Type B pancreatic cell (in vitro differentiated cells): ENCODE measurements at regions not wholly inside any gene's neighbourhood (a gene's known extent, or its start where the extent isn't known, plus 50 kb on each side); places are given as distances from the start of the nearest gene placed in this dataset.

ENCODE experiments used
- DNase-seq: peaks from one replicate; pipeline ENCODE4 v3.0.0; 2021; ENCODE audit warnings: mixed read lengths; ENCODE audit not compliant: unreplicated experiment; ENCODE audit errors: extremely low spot score
- H3K27ac Mint-ChIP-seq: 2 replicates; pipeline ENCODE4 v1.8.0; 2021; ENCODE audit warnings: mild to moderate bottlenecking, mixed read lengths
- H3K27me3 Mint-ChIP-seq: 2 replicates; pipeline ENCODE4 v1.8.0; 2021; ENCODE audit warnings: mixed read lengths
- H3K36me3 Mint-ChIP-seq: 2 replicates; pipeline ENCODE4 v1.8.0; 2021; ENCODE audit warnings: mixed read lengths
- H3K4me1 Mint-ChIP-seq: one replicate; pipeline ENCODE4 v1.8.0; 2021; ENCODE audit warnings: mixed read lengths; ENCODE audit not compliant: unreplicated experiment
- H3K4me3 Mint-ChIP-seq: 2 replicates; pipeline ENCODE4 v1.8.0; 2021; ENCODE audit warnings: mild to moderate bottlenecking, mixed read lengths
- H3K9me3 Mint-ChIP-seq: 2 replicates; pipeline ENCODE4 v1.8.0; 2021; ENCODE audit warnings: mixed read lengths
- CTCF ChIP-seq: fragments of 200-600 bp; sonication (generic); conservative IDR thresholded peaks from 2 replicates; pipeline ENCODE4 v1.5.0; 2021; ENCODE audit warnings: antibody characterized with exemption, mild to moderate bottlenecking

GRCh38 chr1:73803380-73803779 lies 394.6 kb downstream of the LRRIQ3 start:
- H3K27ac Mint-ChIP-seq: peak overlapping the region; percentile 61
- H3K36me3 Mint-ChIP-seq: no peaks in the 10 kb centered on the region
- DNase-seq: no peak
- peaks cover 25% of the 10 kb centered on the region for H3K4me1 Mint-ChIP-seq
- peaks cover 6% of the 10 kb centered on the region for H3K9me3 Mint-ChIP-seq
- peak overlapping the region; percentile 54 for H3K4me3 Mint-ChIP-seq
- no peak for TF ChIP-seq CTCF
- no peaks in the 10 kb centered on the region for H3K27me3 Mint-ChIP-seq

DNA sequence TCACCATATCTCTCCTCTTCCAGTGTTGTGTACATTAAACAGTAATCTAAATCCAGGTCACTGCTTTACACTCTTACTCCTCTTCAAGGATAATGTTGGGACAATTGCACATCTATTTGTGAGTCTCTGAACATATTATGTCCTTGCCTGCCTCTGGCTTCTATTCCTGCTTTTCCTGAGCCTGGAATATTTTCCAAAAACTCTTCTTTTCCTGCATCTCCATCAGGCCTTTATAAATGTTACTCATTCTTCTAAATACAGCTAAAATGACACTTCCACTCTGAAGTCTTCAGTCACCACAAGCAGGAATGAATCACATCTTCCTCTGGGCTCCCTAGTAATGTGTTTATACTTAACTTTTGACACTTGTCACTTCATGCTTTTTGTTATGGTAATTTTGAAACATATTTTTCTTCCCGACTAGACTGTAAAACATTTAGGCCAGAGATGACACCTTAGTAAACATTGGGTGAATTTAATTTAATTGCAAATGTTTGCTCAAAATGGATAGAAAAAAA lies 396.0 kb downstream of the LRRIQ3 start:
- H3K27ac Mint-ChIP-seq: no peak overlapping the region
- no peak for DNase-seq
- peaks cover 27% of the 10 kb centered on the region for H3K4me1 Mint-ChIP-seq
- peaks cover 8% of the 10 kb centered on the region for H3K9me3 Mint-ChIP-seq
- no peaks in the 10 kb centered on the region for H3K36me3 Mint-ChIP-seq
- H3K4me3 Mint-ChIP-seq: no peak overlapping the region
- no peaks in the 10 kb centered on the region for H3K27me3 Mint-ChIP-seq
- no peak for TF ChIP-seq CTCF

DNA sequence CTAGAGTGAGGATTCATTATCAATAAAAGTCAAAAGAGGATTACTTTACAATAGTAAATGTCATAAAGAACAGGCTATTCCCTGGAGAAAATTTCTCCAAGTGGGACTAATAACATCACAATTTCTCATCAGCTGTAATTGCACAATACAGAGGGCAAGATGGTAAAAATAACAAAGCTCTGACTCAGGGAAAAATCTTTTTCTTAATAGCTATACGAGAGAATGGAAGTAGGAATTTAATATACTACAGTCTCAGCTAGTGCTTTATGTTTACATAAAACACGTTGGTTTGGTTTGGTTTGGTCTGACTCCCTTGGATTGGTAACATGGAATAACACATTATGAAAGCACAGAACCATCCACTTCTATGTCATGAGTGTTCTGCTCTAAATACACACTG lies 397.6 kb downstream of the LRRIQ3 start:
- Mint-ChIP-seq H3K27me3 (no peaks in the 10 kb centered on the region), H3K4me1 (peaks cover 27% of the 10 kb centered on the region), H3K9me3 (peaks cover 8% of the 10 kb centered on the region), H3K27ac (no peak overlapping the region), H3K4me3 (no peak overlapping the region), H3K36me3 (no peaks in the 10 kb centered on the region)
- no peak for DNase-seq
- no peak for TF ChIP-seq CTCF

DNA sequence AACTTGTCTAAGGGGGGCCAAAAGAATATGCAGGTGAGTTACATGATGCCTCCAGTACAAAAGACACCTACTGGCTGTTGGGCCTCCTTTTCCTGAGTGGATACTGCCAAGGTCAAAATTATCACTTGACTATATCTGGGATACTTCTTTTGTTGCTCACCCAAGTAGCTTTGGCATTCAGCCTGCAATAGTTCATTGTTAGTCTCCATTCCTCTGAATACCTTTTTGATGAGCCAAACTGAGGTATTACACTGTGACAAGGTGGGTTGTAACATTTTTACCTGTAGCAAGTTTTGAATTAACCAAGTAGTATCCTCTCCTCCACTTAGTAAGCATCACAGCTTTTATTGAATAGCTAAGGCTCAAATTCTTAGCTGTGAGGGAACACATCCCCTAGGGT lies 408.0 kb downstream of the LRRIQ3 start:
- H3K4me3 Mint-ChIP-seq: no peak overlapping the region
- no peak for TF ChIP-seq CTCF
- H3K36me3 Mint-ChIP-seq: no peaks in the 10 kb centered on the region
- H3K9me3 Mint-ChIP-seq: no peaks in the 10 kb centered on the region
- no peak for DNase-seq
- peaks cover 4% of the 10 kb centered on the region for H3K27me3 Mint-ChIP-seq
- no peak overlapping the region for H3K27ac Mint-ChIP-seq
- H3K4me1 Mint-ChIP-seq: no peaks in the 10 kb centered on the region

- H3K36me3 Mint-ChIP-seq: no peaks in the 10 kb centered on the region
- no peaks in the 10 kb centered on the region for H3K27me3 Mint-ChIP-seq
- H3K27ac Mint-ChIP-seq: no peak overlapping the region
- DNase-seq: no peak
- H3K4me3 Mint-ChIP-seq: no peak overlapping the region
- no peaks in the 10 kb centered on the region for H3K9me3 Mint-ChIP-seq
- H3K4me1 Mint-ChIP-seq: no peaks in the 10 kb centered on the region
- no peak for TF ChIP-seq CTCF
These were observed 413.9 kb downstream of the LRRIQ3 start for GRCh38 chr1:73784026-73784425.

GRCh38 chr1:73783352-73783751 lies 414.6 kb downstream of the LRRIQ3 start:
- DNase-seq: no peak
- Mint-ChIP-seq H3K4me1 (no peaks in the 10 kb centered on the region), H3K27ac (no peak overlapping the region), H3K36me3 (no peaks in the 10 kb centered on the region), H3K4me3 (no peak overlapping the region), H3K9me3 (no peaks in the 10 kb centered on the region), H3K27me3 (no peaks in the 10 kb centered on the region)
- no peak for TF ChIP-seq CTCF
